HG03442 (cell line): ENCODE measurements at regions not wholly inside any gene's neighbourhood (a gene's known extent, or its start where the extent isn't known, plus 50 kb on each side); places are given as distances from the start of the nearest gene placed in this dataset.

Experiments
- ATAC-seq: cut with Tn5 transposase; IDR thresholded peaks from one replicate; pipeline ENCODE4 v1.9.1; 2021; ENCODE audit warnings: mild to moderate bottlenecking, moderate library complexity; ENCODE audit not compliant: unreplicated experiment

- no peak for ATAC-seq
Measured at GRCh38 chr1:67558449-67559193, 126.4 kb upstream of the GADD45A start.

- ATAC-seq: no peak
Measured at GRCh38 chr1:67559222-67559700, 125.7 kb upstream of the GADD45A start.

- no peak for ATAC-seq
Measured at GRCh38 chr1:67560580-67561255, 124.3 kb upstream of the GADD45A start.

- peak; percentile 83 for ATAC-seq
Measured at GRCh38 chr1:67561704-67562113, 123.3 kb upstream of the GADD45A start.

GRCh38 chr1:67563684-67564083, 121.3 kb upstream of the GADD45A start:
- ATAC-seq: no peak

- peak; percentile 33 for ATAC-seq
Measured at GRCh38 chr1:67564193-67564592, 120.8 kb upstream of the GADD45A start.

- ATAC-seq: no peak
Measured at GRCh38 chr1:67566803-67567377, 118.1 kb upstream of the GADD45A start.

GRCh38 chr1:67570486-67571143, 114.4 kb upstream of the GADD45A start:
- ATAC-seq: no peak

- ATAC-seq: no peak
Measured at GRCh38 chr1:67571406-67571805, 113.6 kb upstream of the GADD45A start.

- ATAC-seq: no peak
Measured at GRCh38 chr1:67571901-67572593, 113.0 kb upstream of the GADD45A start.

GRCh38 chr1:67572594-67573221, 112.3 kb upstream of the GADD45A start:
- ATAC-seq: no peak

- ATAC-seq: no peak
Measured at GRCh38 chr1:67573311-67573872, 111.6 kb upstream of the GADD45A start.

- ATAC-seq: no peak
Measured at GRCh38 chr1:67574221-67574620, 110.8 kb upstream of the GADD45A start.

GRCh38 chr1:67575861-67576260, 109.1 kb upstream of the GADD45A start:
- ATAC-seq: no peak

- no peak for ATAC-seq
Measured at GRCh38 chr1:67576474-67576873, 108.5 kb upstream of the GADD45A start.

- no peak for ATAC-seq
Measured at GRCh38 chr1:67577646-67578045, 107.4 kb upstream of the GADD45A start.

GRCh38 chr1:67578397-67579020, 106.5 kb upstream of the GADD45A start:
- ATAC-seq: no peak

- no peak for ATAC-seq
Measured at GRCh38 chr1:67579623-67580394, 105.2 kb upstream of the GADD45A start.
